ENCODE measurements at regions not wholly inside any gene's neighbourhood (a gene's known extent, or its start where the extent isn't known, plus 50 kb on each side); places are given as distances from the start of the nearest gene placed in this dataset.

- DNase-seq (ENCODE audit: low spot score): no peak
Measured at GRCh38 chr16:72404299-72404698, 232.3 kb upstream of the PMFBP1 start.

- no peak for DNase-seq (ENCODE audit: low spot score)
Measured at GRCh38 chr16:72401084-72401361, 229.1 kb upstream of the PMFBP1 start.

DNA sequence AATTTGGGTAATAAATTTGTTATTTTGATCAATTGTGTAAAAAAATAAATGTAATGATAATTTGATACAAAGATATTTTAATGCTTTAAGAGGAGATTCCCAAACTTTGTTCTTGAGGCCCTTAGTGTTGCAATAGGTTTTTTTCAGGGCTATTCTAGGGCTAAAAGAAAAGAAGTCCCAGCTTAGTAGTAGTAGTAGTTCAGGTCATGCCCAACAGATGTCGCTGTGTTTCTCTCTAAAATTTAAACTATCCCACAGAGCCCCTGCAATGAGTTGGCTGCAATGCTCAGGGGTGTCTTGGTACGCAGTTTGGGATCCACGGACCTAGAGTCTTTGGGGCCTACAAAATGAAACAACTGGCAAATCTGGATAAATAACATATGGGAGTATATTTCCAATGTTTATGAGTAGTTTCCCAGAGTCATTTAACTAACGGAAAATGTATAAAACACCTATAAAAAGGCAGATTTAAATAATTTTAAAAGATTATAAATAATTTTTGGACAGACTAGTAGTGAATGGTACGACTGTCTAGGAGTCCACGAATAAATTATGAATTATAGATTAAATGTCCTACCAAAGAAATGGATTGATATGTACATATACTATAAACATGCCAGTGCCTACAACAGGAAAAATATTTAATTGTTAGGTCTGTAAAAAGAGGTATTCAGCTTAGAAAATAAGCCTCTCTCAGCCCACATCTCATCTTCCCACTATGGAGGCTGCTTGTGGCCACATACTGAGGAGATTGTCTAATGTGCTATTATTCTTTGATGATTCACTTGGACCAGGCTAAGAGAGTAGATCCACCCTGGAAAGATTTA is 228.5 kb upstream of the PMFBP1 start:
- DNase-seq (ENCODE audit: low spot score): peak; percentile 60

- no peak for DNase-seq (ENCODE audit: low spot score)
Measured at GRCh38 chr16:72399811-72400210, 227.9 kb upstream of the PMFBP1 start.

GRCh38 chr16:72397876-72398275 is 225.9 kb upstream of the PMFBP1 start:
- no peak for DNase-seq (ENCODE audit: low spot score)

- no peak for DNase-seq (ENCODE audit: low spot score)
Measured at GRCh38 chr16:72394526-72394925, 222.6 kb upstream of the PMFBP1 start.

DNA sequence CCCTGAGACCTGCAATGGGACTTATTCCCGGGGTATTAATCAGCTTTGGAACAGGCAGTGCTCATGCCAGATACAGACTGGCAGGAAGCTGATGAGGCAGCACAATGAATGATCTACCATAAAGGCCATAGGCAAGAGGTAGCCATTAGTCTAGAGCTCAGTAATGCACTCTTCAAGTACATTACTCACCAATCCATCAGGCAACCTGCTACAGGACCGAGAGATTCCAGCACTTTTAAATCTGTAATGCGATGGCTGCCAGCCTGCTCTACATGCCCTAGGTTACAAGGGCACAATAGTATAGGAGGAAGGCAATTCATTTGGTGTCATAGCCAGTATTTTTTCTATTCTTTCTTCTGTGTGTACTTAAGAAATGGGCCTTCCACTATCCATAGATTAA is 217.8 kb upstream of the PMFBP1 start:
- DNase-seq (ENCODE audit: low spot score): no peak

GRCh38 chr16:72388007-72388406 is 216.1 kb upstream of the PMFBP1 start:
- DNase-seq (ENCODE audit: low spot score): no peak

DNA sequence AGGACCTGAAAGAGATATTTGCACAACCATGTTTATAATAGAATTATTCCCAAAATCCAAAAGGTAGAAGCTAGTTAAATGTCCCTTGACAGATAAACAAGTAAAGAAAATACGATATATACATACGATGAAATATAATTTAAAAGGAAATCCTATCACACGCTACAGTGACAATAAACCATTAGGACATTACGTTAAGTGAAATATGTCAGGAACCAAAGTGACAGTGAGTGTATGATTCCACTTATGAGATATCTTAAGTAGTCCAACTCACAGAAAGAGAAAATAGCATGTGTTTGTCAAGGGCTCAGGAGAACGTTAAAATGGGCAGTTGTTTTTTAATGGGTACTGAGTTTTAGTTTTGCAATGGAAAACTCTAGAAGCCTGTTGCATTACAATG is 212.7 kb upstream of the PMFBP1 start:
- DNase-seq (ENCODE audit: low spot score): no peak

DNA sequence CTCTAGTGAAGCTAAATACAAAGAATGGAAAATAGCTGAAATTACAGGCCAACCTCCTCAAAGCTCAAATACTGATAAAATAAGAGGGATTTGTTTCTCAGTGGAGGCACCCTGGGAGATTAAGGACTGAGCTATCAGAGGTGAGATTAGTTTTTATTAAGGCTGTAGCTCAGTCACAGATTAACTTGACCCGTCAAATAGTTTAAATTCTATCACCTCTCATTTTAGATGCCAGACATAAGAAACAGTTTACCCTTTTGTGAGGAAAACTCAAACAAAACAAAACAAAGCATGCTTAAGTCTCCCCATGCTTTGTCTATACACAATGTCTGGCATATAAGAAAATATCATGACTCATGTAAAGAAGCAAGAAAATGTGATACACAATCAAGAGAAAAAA is 208.3 kb upstream of the PMFBP1 start:
- DNase-seq (ENCODE audit: low spot score): no peak

GRCh38 chr16:72373201-72373600 is 201.2 kb upstream of the PMFBP1 start:
- no peak for DNase-seq (ENCODE audit: low spot score)

DNA sequence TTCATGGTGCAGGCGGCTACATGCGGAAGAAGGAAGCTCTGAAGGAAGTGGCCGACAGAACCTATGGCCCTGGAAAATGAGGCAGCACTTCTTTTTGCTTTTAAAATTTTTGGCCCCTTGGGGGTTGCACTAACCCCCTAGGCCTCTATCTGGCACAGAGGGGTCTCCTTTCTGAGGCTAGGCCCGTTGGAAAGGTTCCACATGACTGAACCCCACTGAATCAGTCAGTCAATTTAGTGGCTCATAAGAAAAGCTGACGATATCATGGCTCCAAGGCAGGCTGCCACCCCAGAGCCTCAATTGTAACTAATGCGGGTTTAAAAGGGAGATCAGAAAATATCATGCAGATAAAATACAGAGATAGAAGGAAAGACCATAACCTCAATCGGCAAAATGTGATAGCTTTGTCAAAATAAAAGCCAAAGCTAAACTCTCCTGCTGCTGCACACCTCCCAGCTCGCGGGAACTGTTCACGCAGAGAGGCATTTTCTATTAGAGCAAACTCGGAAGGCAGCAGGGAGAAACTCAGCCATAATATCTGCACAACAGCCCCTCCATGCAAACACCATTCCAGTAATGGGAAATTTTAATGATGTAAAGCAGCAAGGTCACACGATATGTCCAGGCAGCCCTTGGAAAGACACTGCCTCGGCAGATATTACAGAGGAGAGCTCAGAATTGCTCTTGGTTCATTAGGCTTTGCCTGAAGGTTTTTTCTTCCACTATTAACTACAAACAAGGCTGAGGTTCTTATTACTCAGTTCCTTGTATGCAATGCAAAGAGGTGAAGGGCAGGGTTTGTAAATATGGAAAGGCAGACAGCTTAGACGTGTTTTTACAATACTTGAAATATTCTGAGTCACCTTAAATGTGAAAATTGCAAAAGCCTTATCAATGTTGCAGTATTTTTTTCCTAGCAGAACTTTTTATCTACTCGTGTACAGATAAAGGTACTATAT is 200.4 kb upstream of the PMFBP1 start:
- DNase-seq (ENCODE audit: low spot score): no peak

DNA sequence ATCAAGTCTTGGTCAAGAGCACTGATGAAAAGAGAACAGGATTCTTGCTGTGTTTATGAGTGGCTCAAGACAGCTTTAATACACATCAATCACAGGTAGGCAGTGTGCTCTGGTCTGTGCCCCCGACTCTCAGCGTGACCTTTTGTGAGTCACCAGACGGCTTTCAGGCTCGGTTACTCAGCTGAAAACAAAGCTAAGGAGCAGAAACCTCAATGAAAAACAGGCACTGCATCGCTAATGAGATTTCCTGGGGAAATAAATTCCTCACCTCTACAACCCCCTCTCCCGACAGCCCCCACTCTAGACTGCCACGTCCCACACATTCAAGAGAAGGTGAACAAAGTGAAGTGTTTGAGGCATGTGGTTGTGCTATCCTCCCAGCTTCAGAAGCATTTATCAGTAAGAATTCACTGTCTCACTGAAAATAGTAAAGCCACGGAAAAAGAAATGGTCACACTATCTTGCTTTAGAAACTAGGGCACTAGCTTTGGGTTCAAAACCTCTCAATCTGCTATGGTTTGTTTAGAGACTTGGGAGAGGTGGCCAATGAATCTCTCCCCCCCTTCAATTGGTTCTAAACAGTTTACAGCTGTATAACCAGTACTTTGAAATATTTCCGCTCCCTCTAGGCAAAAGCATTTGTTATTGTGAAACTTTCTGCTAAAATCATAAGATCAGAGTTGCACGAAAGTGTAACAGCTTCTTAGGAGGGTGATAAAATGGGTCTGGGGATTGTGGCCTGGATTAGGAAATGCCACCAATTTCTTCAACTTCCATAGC is 199.5 kb upstream of the PMFBP1 start:
- peak; percentile 38 for DNase-seq (ENCODE audit: low spot score)

- no peak for DNase-seq (ENCODE audit: low spot score)
Measured at GRCh38 chr16:72369274-72369673, 197.3 kb upstream of the PMFBP1 start.

DNA sequence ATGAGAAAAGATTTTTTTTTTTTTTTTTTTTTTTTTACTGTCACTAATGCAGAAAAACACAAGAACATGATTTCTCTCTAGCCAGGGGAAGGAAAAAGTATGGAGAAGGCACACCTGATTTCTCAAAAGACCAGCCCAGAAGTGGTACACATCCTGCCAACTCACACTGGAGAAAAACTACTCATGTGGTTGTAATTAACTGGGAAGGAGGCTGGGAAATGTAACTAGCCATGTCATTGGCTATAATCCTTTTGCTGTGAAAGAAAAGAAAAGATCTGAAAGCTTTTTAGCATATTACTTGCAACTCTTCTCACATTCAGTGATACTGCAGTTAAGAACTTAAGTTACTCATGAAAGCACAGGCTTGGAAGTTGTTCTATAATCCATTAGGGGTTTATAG is 195.9 kb upstream of the PMFBP1 start:
- DNase-seq (ENCODE audit: low spot score): no peak

GRCh38 chr16:72362973-72363372 is 191.0 kb upstream of the PMFBP1 start:
- no peak for DNase-seq (ENCODE audit: low spot score)

DNA sequence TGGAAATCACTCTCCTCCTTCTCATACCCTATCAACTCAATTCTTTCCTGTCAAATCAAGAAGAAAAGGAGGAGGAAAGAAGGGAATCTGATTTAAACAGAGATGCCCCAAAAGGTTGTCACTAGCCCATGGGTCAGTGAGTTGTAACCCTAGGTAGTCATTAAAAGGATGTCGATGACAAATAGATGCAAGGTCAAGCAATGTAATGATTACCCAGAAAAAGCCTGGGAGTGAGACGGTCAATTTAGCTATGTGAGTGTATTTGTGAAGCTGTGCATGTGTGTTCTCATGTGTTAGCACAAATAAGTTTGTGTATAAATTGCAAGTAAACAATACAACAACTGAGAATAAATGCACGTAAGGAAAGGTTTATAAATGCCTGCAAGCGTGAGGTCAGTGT is 190.5 kb upstream of the PMFBP1 start:
- DNase-seq (ENCODE audit: low spot score): no peak

DNA sequence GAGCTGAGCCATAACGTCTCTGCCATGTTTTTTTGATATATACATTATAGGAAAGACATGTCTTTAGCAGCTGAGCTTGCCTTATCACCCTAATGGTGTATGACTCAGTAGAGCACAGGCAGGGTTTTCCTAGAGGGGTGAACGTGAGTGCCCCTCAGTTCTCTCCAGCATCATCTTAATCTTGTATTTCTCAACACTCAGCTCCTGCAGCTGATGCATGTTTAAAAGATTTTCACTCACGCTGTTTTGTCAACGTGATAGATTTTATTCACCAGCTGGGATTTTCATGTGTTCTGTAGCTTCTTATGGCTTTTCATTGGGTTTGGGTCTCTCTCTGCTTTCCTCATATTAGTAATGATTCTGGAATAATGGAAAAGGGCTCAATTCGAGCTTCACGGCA is 186.0 kb upstream of the PMFBP1 start:
- no peak for DNase-seq (ENCODE audit: low spot score)

DNA sequence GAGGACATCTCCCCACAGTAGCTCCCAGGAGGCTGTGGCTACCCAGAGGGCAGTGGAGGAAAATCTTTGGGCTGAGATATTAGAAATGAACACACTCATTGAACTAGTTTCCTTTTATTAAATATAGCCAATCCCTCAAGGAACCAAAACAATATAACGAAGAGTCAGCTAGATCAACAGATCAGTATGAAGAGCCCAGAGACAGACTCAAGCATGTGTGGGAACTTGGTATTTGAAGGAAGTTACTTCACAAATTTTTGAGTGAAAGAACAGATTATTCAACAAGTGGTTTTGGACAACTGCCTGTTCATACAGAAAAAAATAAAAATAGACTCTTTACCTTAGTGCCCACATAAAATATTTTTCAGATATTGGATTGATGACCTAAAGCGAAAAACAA is 183.6 kb upstream of the PMFBP1 start:
- peak; percentile 52 for DNase-seq (ENCODE audit: low spot score)

GRCh38 chr16:72349719-72350118 is 177.8 kb upstream of the PMFBP1 start:
- no peak for DNase-seq (ENCODE audit: low spot score)

GRCh38 chr16:72332926-72333325 is 161.0 kb upstream of the PMFBP1 start:
- DNase-seq (ENCODE audit: low spot score): no peak

- no peak for DNase-seq (ENCODE audit: low spot score)
Measured at GRCh38 chr16:72324578-72324977, 152.6 kb upstream of the PMFBP1 start.

GRCh38 chr16:72317446-72317845 is 145.5 kb upstream of the PMFBP1 start:
- DNase-seq (ENCODE audit: low spot score): peak; percentile 68
